HCT116 (cell line): ENCODE measurements at regions not wholly inside any gene's neighbourhood (a gene's known extent, or its start where the extent isn't known, plus 50 kb on each side); places are given as distances from the start of the nearest gene placed in this dataset.

Source experiments
- MAX ChIP-seq: IDR thresholded peaks from 2 replicates; pipeline ENCODE4 v1.6.1; 2012
- POLR2A ChIP-seq: IDR thresholded peaks from 2 replicates; pipeline ENCODE4 v1.7.0; 2011; ENCODE audit warnings: borderline replicate concordance; ENCODE audit not compliant: insufficient read depth, insufficient read length; ENCODE audit errors: extremely low read depth
- REST ChIP-seq: IDR thresholded peaks from 2 replicates; pipeline ENCODE4 v1.6.1; 2012; ENCODE audit warnings: low read depth

DNA sequence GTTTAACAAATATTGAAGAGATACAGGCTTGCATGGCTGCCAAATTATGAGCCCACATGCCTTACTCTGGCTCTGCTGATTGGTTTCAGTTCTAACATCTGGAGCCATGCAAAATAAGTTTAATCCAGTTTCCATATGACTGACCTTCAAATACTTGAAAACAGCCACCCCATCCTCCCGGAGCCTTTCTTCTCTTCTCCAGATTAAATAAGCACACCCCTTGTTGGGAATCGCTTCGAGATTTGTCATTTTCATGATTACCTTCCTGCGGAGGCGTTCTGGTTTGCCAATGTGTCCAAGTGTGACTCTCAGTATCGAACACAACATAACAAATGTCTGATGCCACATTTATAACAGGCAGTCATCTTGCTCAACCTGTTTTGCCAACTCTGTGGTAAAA lies 101.6 kb upstream of the JADE1 start:
- TF ChIP-seq REST (no peak), MAX (no peak), POLR2A (no peak)
